ENCODE measurements at regions not wholly inside any gene's neighbourhood (a gene's known extent, or its start where the extent isn't known, plus 50 kb on each side); places are given as distances from the start of the nearest gene placed in this dataset.

DNA sequence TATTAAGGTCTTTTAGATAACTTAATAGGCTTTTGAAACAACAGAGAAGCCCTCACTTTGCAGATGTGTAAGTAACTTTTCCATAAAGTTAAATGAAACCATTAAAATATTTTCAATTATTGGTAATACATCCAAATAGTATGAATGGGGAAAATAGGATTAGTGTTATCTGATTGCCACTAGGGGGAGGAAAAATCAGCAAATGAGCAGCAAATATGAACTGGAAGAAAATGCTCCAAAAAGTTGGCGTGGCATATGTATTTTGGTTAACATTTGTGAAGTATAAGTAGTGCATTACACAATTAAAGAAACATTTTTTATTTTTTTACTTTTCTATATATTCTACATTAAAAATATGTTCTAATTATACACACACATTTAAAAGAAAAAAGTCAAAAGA is 259.8 kb upstream of the ANO5 start:
- no peak overlapping the region for H2AFZ ChIP-seq (ENCODE audit: low read depth, low read length)
- ChIA-PET CTCF (no interaction called here), POLR2A (no interaction called here)
- no peaks in the 10 kb centered on the region for H3K9me1 ChIP-seq (replicated peaks; ENCODE audit: control insufficient read depth, extremely low read depth, insufficient read depth, low read length)
- TF ChIP-seq EZH2 (IDR thresholded peaks at IDR 0.05; ENCODE audit: borderline replicate concordance, low read depth, low read length, severe bottlenecking) (no peak), POLR2AphosphoS5 (IDR thresholded peaks at IDR 0.05; ENCODE audit: insufficient read depth, low read depth, low read length) (no peak)
- TF ChIP-seq, protein P1, sequence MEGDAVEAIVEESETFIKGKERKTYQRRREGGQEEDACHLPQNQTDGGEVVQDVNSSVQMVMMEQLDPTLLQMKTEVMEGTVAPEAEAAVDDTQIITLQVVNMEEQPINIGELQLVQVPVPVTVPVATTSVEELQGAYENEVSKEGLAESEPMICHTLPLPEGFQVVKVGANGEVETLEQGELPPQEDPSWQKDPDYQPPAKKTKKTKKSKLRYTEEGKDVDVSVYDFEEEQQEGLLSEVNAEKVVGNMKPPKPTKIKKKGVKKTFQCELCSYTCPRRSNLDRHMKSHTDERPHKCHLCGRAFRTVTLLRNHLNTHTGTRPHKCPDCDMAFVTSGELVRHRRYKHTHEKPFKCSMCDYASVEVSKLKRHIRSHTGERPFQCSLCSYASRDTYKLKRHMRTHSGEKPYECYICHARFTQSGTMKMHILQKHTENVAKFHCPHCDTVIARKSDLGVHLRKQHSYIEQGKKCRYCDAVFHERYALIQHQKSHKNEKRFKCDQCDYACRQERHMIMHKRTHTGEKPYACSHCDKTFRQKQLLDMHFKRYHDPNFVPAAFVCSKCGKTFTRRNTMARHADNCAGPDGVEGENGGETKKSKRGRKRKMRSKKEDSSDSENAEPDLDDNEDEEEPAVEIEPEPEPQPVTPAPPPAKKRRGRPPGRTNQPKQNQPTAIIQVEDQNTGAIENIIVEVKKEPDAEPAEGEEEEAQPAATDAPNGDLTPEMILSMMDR (IDR thresholded peaks at IDR 0.05; ENCODE audit: extremely low read depth in 1 of 2, insufficient read depth in 1 of 2, low read depth in 1 of 2, low read length in 2 of 2), result no peak
- no peak overlapping the region for H3K27ac ChIP-seq (ENCODE audit: insufficient read depth, low read depth, low read length)
- BruUV-seq (replicated peaks), result no TSS peak
- no peaks in the 10 kb centered on the region for H3K27me3 ChIP-seq (ENCODE audit: control insufficient read depth in 2 of 2, insufficient read depth in 2 of 2, low read length in 2 of 2)
- H3K4me2 ChIP-seq (ENCODE audit: insufficient read depth, low read length), result no peak overlapping the region
- H3K9me3 ChIP-seq (replicated peaks; ENCODE audit: control insufficient read depth, insufficient read depth, low read length), result peaks cover 2% of the 10 kb centered on the region
- DNase-seq (ENCODE audit: low read depth, low spot score) (no peak), FAIRE-seq (no peak)
- no peaks in the 10 kb centered on the region for H4K20me1 ChIP-seq (replicated peaks; ENCODE audit: control insufficient read depth, extremely low read depth, insufficient read depth, low read length)
- no peaks in the 10 kb centered on the region for H3K4me1 ChIP-seq (ENCODE audit: control insufficient read depth, extremely low read depth, insufficient read depth, low read length)
- dilution Hi-C loops (cut with MboI; ENCODE audit: extremely low pct_ligation_motif_present, low sequenced_read_pairs), result no loop called here
- intact Hi-C loops (cut with micrococcal nuclease), result no loop called here
- no peaks in the 10 kb centered on the region for H3K36me3 ChIP-seq (ENCODE audit: control insufficient read depth in 2 of 2, extremely low read depth in 1 of 2, insufficient read depth in 2 of 2, low read length in 2 of 2)
- H3K9ac ChIP-seq (replicated peaks; ENCODE audit: extremely low read depth, insufficient read depth, low read length), result no peak overlapping the region
- no peak overlapping the region for H3K4me3 ChIP-seq (replicated peaks in 1 of 3; ENCODE audit: insufficient read depth in 1 of 3, low read depth in 1 of 3, low read length in 3 of 3)
- H3K79me2 ChIP-seq (ENCODE audit: control insufficient read depth, insufficient read depth, low read length), result no peaks in the 10 kb centered on the region

DNA sequence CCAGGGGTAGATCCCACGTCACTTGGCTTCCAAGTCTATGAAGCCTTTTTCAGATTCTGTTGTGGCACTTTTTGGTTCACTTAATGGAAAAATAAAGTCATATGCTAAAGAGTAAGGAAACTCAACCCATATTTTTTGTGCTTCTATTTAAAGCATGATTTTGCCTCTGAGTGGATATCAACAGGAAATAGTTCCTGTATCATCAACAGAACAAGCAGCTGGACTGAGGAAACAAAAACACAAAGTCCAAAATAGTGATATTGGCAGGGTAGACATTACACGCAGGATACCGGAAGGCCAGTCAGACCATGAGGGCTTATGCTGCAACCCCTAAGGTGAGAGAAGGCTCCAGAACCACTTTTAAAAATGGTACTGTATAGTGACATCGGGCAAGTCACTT is 248.3 kb upstream of the ANO5 start:
- no peak overlapping the region for H3K4me3 ChIP-seq (replicated peaks in 1 of 3; ENCODE audit: insufficient read depth in 1 of 3, low read depth in 1 of 3, low read length in 3 of 3)
- no peaks in the 10 kb centered on the region for H4K20me1 ChIP-seq (replicated peaks; ENCODE audit: control insufficient read depth, extremely low read depth, insufficient read depth, low read length)
- no peak overlapping the region for H3K4me2 ChIP-seq (ENCODE audit: insufficient read depth, low read length)
- H3K9me3 ChIP-seq (replicated peaks; ENCODE audit: control insufficient read depth, insufficient read depth, low read length), result no peaks in the 10 kb centered on the region
- H3K4me1 ChIP-seq (ENCODE audit: control insufficient read depth, extremely low read depth, insufficient read depth, low read length), result no peaks in the 10 kb centered on the region
- no TSS peak for BruUV-seq (replicated peaks)
- ChIA-PET CTCF (no interaction called here), POLR2A (no interaction called here)
- dilution Hi-C loops (cut with MboI; ENCODE audit: extremely low pct_ligation_motif_present, low sequenced_read_pairs) (no loop called here), intact Hi-C loops (cut with micrococcal nuclease) (no loop called here)
- H3K79me2 ChIP-seq (ENCODE audit: control insufficient read depth, insufficient read depth, low read length), result no peaks in the 10 kb centered on the region
- no peak overlapping the region for H3K9ac ChIP-seq (replicated peaks; ENCODE audit: extremely low read depth, insufficient read depth, low read length)
- TF ChIP-seq MYC (IDR thresholded peaks at IDR 0.05; ENCODE audit: low read depth, low read length), result no peak
- TF ChIP-seq GATA2 (IDR thresholded peaks at IDR 0.05; ENCODE audit: insufficient read depth, insufficient read length, low read depth, low read length), result no peak
- TF ChIP-seq FOS (IDR thresholded peaks at IDR 0.05; ENCODE audit: borderline replicate concordance, insufficient read depth, low read length), result no peak
- TF ChIP-seq, protein P2, sequence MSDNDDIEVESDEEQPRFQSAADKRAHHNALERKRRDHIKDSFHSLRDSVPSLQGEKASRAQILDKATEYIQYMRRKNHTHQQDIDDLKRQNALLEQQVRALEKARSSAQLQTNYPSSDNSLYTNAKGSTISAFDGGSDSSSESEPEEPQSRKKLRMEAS (IDR thresholded peaks at IDR 0.05; ENCODE audit: insufficient read depth, insufficient read length), result no peak
- TF ChIP-seq, protein P1 (IDR thresholded peaks at IDR 0.05; ENCODE audit: extremely low read depth in 1 of 2, insufficient read depth in 1 of 2, low read depth in 1 of 2, low read length in 2 of 2), result no peak
- TF ChIP-seq JUN (IDR thresholded peaks at IDR 0.05; ENCODE audit: borderline replicate concordance, insufficient read depth, insufficient read length, low read depth), result no peak
- no peak for TF ChIP-seq EZH2 (IDR thresholded peaks at IDR 0.05; ENCODE audit: borderline replicate concordance, low read depth, low read length, severe bottlenecking)
- DNase-seq (ENCODE audit: low read depth, low spot score) (no peak), FAIRE-seq (no peak)
- H3K9me1 ChIP-seq (replicated peaks; ENCODE audit: control insufficient read depth, extremely low read depth, insufficient read depth, low read length), result no peaks in the 10 kb centered on the region
- no peaks in the 10 kb centered on the region for H3K27me3 ChIP-seq (ENCODE audit: control insufficient read depth in 2 of 2, insufficient read depth in 2 of 2, low read length in 2 of 2)
- H3K36me3 ChIP-seq (ENCODE audit: control insufficient read depth in 2 of 2, extremely low read depth in 1 of 2, insufficient read depth in 2 of 2, low read length in 2 of 2), result no peaks in the 10 kb centered on the region
- no peak overlapping the region for H2AFZ ChIP-seq (ENCODE audit: low read depth, low read length)
- H3K27ac ChIP-seq (ENCODE audit: insufficient read depth, low read depth, low read length), result no peak overlapping the region

All from endothelial cell of umbilical vein (primary cell).